ENCODE measurements at regions not wholly inside any gene's neighbourhood (a gene's known extent, or its start where the extent isn't known, plus 50 kb on each side); places are given as distances from the start of the nearest gene placed in this dataset.

DNA sequence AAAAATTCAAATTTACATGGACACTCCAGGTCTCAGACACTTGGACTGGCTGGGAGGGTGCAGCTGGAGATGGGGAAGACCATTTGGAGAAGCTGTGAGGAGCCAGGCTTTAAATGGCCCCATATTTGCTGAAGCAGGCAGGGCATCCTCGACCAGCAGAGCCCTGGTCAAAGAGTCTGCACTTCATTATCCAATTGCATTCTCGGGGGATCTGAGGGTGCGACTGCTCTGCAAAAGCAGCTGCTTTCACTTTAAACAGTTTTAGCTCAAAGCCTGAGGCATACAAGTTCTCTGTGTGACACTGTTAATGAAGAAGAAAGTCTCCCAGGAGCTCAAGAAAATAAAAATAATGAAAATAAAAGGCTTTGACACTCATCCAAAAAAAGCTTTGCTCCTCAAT, 98.0 kb upstream of the SLC25A36 start:
- TF ChIP-seq, protein P1, sequence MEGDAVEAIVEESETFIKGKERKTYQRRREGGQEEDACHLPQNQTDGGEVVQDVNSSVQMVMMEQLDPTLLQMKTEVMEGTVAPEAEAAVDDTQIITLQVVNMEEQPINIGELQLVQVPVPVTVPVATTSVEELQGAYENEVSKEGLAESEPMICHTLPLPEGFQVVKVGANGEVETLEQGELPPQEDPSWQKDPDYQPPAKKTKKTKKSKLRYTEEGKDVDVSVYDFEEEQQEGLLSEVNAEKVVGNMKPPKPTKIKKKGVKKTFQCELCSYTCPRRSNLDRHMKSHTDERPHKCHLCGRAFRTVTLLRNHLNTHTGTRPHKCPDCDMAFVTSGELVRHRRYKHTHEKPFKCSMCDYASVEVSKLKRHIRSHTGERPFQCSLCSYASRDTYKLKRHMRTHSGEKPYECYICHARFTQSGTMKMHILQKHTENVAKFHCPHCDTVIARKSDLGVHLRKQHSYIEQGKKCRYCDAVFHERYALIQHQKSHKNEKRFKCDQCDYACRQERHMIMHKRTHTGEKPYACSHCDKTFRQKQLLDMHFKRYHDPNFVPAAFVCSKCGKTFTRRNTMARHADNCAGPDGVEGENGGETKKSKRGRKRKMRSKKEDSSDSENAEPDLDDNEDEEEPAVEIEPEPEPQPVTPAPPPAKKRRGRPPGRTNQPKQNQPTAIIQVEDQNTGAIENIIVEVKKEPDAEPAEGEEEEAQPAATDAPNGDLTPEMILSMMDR (IDR thresholded peaks at IDR 0.05) = no peak
- TF ChIP-seq RCOR1 (IDR thresholded peaks at IDR 0.05; ENCODE audit: low read length) (no peak), MXI1 (IDR thresholded peaks at IDR 0.05; ENCODE audit: low read depth, low read length) (no peak), NFIC (IDR thresholded peaks at IDR 0.05; ENCODE audit: borderline replicate concordance) (no peak), EP300 (IDR thresholded peaks at IDR 0.05; ENCODE audit: borderline replicate concordance in 1 of 2, low read depth in 1 of 2, low read length in 1 of 2) (no peak)
